Stimulated activated CD4-positive, alpha-beta T cell treated with anti-CD3 and anti-CD28 coated beads, Interleukin-15, amount 100 ng/mL, for 1 hour (primary cell): ENCODE measurements at regions not wholly inside any gene's neighbourhood (a gene's known extent, or its start where the extent isn't known, plus 50 kb on each side); places are given as distances from the start of the nearest gene placed in this dataset.
"Not testable (repeated sequence)": the region's sequence is repeated elsewhere in the genome, so short reads cannot be mapped to it uniquely, and the experiment has no call there.

Source experiments
- DNase-seq, 2 donors: peaks; one replicate each; pipeline ENCODE4 v3.0.0-alpha.2; 2020; ENCODE audit warnings: low read depth in 1 of 2, low spot score in 1 of 2

DNA sequence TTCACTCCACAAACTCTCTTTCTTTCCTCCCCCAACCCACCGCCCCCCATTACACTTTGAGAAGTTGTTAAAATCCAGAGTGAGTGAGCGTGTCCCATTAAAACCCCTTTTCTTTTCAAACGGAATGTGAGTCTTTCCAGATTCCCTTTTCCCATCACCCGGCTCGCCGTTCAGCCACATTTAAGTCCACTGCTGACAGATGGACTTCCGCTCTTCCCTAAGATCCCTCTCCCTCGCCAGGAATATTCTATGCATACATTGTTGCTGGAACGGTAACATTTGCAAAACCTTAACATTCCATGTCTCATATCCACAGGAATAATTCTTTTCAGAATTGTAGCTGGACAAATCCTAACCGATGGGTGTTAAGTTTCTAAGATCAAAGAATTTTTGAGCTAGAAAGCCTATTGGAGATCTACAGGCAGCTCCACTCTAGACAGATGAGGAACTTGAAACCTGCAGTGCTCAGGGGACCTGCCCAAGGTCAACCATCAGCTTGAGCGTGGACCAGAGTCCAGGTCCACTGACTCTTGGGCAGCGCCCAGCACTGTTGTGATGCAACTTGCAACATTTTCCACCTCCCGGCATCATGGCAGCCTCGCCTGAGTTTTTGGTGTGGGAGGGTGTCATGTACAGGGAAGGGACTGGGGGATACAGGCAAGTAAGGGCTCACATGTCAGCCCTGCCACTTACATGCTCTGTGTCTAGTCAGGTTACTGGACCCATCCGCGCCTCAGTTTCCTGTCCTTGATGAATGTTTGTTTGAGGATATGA lies 500.1 kb downstream of the CCDC171 start:
- DNase-seq, result no peak

DNA sequence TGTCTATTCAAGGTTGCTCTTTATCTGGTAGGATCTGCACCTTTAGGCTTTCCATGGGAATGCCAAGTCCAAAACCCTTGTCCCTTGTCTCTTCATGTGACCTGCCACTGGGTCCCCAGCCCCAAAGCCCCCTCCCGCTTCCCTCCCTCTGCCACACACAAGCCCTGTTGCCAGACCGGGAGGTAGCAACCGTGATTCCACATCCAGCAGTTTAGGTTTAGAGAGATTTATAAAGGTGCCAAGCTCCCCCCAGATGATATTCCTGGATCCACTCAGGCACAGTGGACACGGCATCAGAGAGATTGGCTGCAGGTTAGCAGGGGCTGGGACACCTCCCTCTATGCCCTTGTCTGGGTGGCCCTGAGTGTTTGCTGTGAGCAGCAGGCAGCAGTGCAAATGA lies 504.7 kb downstream of the CCDC171 start:
- no peak for DNase-seq

DNA sequence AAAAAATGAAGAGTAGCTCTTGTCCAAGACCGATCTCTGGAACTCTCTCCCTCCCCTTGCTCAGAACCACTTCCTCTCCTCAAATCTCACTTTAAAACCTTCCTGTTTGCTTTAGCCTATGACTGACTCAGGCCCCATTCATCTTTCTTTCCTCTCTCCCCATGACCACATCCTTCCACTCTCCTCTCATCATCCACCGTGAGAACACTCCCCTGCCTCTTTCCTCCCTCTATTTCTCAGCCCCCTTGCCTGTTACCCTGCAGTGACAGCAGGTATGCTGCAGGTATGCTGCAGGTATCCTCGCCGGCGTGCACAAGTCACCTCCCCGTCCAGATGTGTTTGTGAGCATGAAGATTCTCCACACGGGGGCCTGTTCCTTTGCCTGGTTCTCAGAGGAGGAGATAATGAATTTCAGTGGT lies 505.3 kb downstream of the CCDC171 start:
- DNase-seq, result no peak

DNA sequence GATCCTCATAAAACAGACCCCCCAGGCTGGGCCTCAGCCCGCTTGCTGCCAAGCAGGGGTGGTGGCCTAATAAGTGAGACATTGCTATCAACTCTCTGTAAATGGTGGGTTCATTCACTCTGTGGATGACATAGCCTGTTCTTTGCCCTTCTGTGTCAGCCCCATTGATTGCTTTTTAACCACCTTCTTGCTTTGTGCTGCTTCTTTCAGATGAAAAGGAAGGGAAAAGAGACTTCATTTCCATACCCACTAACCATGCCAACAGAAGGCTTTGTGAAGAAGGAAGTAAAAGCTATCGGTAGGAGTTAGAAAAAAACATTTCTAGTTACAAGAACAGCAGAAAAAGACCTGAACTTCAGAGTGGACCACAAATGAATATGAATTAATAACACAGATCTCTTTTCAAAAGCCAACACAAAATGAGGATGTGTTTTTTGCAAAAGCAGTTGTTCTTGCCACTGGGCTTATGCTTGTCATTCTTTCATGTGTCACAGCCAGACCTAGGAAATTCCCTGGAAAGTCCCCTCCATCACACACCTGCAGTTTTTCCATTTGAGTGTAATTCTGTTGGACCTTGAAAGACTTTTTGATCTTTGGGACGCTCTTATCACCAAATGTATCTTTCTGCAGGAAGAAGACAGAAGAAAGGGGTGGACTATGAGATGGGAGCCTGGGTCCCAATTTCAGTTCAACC lies 507.7 kb downstream of the CCDC171 start:
- no peak for DNase-seq

DNA sequence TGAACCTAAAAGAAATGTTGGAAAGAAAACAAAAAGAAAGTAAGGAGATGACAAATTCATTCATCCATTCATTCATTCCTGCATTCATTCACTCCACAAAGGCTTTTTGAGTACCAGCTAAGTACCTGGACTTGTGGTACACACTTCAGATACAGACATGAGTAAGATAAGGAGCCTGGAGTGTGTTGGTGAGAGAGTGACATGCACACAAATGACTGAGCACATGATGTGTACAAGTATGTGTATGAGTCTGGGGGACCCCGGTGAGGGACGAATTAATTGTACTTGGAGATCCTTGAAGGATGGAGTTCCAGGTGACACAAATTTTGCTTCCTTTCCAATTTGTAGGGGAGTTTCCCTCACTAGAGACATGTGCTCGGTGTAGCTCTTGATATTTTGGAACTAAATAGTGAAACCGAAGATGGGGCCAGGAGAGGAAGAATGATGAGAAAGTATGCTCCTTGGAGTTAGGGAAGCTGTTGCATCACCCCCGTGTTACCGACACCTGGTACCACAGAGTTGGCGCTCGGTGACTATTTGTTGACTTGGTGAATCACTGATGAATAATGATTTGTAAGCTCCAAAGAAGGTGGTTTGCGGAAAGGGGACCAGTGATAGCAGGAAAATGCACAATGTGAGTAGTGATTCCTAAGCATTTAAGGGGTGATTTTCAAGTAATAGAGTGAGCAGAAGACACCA lies 509.8 kb downstream of the CCDC171 start:
- DNase-seq, result no peak

DNA sequence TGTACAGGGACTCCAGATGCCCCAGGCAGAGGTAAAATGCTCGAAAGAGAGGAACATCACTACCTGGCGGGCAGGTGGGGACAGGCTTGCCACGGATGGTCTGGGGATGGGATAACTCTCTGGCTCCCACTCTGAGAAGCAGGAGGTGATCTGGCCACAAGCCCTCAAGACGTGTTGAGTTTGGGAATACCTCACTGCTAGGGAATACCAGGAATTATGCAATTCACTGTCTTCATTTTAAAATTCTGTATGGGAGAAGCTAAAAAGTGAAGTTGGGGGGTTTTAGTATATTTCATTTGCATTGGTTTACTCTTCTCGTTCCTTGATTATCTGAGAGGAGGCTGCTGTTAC lies 510.4 kb downstream of the CCDC171 start:
- DNase-seq, result no peak

DNA sequence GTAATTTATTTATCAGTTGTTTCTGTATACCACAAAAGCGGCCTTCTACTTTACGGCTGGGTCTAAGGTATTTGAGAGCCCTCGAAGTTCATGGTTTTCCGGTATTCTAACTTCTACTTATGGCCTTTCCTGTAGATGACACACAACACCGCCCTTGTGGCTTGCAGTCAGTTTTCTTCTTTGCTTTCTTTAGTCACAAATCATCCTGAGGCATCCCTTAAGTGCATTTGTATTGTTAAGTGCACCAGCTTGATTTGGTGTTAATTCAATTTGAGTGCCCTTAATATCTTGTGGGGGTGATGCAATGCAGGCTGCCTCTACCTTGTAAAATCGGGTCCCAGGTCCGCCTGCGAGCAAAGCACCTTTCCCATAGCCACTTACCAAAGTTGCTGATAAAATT lies 511.9 kb downstream of the CCDC171 start:
- no peak for DNase-seq

DNA sequence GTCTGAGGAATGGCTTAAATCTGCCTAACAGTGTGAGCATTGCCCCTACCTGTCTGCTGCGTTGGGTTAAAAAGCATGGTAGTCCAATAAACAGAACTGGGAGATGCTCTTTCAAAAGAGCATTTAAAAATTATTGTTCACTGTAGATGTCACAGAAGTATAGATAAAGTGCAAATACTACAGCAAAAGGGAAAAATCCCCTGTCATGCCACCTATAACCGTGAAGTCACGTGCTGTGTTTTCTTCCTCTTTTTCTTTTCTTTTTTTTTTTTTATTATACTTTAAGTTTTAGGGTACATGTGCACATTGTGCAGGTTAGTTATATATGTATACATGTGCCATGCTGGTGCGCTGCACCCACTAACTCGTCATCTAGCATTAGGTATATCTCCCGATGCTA lies 513.4 kb downstream of the CCDC171 start:
- not testable (repeated sequence) for DNase-seq

DNA sequence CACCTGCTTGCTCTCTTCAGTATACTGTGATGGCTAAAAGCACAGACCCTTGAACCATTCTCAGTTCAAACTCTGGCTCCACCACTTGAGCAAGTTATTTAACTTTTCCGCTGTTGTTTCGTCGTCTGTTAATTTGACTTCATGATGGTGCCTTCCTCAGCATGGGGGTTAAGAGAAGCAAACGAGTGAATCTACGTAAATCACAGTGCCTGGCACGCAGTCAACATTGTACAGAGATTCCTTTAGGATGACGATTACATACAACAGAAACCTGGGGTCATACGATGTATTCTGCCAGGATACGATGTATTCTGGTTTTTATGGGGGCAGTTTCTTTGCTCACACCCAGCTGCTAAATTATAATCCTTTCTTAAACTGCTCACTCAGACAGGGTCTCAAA lies 515.6 kb downstream of the CCDC171 start:
- no peak for DNase-seq

DNA sequence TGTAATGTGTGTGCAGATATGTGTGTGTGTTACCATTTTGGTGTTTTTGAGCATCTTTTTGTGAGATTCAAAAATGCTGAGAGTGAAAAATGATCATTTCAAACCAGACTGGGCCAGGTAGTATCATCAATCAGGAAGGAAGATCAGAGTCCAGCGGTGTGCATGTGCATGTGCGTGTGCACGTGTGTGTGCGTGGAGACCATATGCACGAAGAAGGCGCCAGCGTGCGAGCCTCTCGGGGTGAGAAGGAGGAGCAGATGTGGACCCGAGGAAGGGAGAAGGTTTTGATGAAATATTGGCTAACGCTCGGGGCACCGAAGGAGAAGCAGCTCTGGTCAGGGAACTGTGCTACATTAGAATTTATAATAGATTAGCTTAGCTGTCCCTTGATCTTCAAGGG lies 516.4 kb downstream of the CCDC171 start:
- DNase-seq, result no peak

DNA sequence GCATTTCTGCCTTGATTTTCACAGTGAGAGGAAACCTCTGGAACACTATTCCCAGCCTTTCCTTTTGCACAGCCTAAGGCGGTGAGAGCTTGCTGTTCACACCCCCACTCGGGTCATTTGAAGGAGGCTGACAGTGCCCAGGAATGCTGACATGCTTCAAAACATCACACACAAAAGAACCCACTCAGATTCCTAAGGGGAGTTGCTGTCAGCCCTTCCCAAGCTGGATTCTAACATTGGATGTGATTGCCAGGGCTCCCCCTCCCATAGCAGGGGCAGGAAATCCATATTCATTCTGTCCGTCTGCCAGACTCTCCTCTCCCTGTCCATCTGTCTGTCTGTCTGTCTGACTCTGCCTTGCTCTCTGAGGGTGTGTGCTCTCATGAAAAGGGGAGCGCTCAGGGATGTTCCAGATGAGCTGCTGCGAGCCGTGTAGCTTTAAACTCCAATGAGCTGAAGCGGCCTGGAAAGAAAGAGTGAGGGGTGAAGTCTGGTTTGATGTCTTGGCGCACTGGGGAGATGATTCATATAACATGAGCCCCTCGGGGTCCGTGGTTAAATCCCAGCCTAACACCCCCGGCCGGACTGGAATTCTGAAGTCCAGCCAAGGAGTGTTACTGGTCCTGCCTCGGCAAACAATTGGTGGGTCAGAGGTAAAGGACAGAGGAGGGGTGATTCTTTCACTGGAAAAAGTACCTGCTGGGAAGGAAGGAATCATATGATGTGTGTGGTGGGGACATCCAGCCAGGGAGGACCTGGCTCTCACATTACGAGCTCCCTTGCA lies 517.0 kb downstream of the CCDC171 start:
- DNase-seq, result no peak

DNA sequence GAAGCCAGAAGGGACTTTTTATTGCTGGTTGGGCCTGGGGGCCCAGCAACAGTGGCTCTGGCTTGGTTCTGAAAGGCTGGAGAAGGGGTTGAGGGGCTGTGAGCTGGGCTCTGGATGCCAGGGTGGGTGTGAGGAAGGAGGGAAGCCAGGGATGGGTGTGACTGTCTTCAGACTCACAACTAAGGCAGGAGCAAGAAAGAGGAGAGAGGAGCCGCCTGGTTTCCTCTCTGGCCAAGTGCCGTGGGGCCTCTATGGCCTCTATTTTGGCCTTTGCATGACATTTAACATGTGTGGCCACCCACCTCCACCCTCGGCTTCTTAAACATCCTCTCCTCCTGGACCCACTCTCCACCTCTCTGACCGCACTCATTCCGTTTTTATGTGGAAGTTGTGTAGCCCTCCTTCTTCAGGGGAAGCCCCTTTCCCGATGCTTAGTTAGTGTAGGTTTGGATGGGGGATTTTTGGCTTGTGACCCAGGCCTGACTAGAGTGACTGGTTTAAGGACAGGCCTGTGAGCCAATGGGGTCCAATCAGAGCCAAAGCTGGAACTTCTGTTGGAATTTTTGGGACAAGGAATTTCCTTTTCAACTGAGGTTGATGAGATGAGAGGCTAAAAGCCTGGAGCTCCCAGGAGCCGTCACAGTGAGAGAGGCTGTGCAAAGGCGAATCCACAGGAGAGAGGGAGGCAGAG lies 517.8 kb downstream of the CCDC171 start:
- no peak for DNase-seq

DNA sequence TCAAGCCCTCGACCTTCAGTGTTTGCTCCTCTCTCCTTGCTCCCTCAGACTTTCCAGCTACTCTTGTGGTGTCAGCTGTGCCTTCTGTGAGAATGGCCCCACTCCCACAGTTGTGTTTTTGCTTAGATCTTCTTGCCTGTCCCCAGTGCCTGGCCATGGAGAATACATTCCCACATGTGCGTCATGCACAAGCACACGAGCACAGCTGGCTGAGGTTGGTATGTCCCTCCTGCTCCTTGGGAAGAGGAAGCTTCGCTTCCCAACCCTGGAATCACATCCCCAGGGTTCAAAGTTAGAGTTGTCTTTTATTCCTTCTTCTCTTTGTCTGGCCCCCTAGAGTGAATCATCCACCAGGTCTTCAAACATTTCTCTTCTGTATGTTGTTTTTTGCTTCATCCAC lies 518.6 kb downstream of the CCDC171 start:
- DNase-seq, result no peak

DNA sequence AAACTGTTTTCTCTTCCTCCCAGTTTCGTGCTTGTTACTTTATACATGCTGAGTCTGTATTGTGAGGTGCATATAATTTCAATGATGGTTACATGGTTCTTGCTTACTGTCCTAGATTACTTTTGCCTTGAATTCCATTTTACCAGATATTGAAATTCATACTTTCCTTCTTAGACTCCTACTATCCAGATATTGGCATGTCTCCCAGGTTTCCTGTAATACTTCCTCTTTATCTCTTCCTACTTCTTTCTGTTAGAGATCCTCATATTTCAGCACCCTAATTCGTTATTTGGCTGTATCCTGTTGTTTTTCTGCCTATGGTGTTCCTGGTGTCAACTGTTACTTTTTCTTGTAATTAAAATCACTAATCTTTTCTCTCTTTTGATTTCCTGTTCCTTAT lies 522.1 kb downstream of the CCDC171 start:
- DNase-seq, result no peak

DNA sequence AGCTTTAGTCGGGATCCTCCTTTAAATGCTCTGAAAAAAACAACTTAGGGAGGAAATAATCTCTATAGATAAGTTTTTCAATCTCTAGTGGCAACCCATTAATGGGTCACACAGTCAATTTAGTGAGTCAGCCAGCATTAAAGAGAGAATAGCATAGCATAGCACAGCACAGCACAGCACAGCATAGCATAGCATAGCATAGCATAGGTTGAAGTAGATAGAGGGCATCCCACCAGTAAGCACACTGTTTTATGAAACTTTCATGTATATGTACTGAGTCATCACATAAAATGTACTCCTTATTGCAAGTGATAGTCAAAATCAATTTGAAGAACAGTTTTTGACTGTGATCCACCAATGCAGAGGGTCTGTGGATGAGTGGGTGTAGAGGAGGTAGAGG lies 522.9 kb downstream of the CCDC171 start:
- no peak for DNase-seq

DNA sequence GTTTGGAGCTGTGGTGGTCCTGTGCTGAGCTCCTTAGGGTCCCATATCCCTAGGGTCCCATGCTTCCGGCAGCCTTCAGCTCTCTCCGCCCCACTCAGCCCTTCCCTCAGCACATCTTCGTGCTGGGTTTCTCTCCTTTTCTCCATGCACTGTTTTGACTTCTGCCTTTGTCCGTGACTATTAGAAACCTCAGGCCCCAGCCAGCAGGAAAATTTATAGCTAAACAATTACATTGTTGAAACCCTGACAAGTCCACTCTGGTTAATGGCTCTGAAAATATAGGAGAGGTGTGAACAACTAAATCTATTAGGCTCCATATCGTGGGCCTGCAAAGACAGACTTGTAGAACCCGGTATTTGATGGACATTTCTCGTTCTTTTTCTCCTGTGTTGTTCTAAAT lies 523.7 kb downstream of the CCDC171 start:
- DNase-seq, result no peak

DNA sequence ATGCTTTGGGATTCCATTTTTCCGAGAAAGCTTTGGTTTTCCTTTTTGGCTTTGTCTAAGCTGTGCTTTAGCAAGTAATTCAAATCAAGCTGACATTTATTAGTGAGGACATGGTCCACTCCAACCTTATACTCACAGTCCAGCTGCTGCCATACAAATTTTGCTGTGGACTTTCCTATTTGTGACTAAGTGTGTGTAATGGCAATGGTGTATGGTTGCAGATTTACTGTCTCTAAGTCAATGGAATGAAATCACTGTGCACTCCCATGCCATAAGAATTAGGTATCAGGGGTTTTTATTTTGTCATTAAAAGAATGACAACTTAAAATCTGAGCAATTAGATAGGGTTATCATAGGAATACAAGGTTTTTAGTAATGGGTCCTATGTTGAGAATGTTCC lies 530.0 kb downstream of the CCDC171 start:
- DNase-seq, result no peak

DNA sequence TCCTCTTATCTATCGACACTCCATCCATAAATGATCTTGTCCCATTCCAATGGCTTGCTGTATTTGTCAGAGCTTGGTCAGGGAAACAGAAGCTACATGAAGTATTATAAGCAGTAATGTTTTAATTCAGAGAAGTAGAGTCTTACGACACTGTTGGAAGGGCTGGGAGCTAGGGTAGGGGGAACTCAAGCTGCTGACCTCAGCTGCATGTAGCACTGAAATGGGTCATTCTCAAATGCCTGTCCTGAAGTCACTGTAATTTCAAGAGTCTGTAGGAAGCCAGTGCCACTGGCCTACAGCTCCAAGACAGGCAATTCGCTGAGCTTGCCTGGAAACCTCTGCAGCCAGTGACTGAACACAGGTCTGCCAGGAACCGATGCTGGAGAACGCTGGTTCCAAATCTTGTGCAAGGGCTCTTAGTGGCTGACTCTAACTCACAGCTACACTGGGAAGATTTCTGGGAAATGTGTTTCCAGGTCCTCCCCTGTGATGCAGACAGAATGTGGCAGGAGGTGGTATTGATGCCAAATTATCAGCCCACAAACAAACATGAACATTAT lies 532.4 kb downstream of the CCDC171 start:
- no peak for DNase-seq

DNA sequence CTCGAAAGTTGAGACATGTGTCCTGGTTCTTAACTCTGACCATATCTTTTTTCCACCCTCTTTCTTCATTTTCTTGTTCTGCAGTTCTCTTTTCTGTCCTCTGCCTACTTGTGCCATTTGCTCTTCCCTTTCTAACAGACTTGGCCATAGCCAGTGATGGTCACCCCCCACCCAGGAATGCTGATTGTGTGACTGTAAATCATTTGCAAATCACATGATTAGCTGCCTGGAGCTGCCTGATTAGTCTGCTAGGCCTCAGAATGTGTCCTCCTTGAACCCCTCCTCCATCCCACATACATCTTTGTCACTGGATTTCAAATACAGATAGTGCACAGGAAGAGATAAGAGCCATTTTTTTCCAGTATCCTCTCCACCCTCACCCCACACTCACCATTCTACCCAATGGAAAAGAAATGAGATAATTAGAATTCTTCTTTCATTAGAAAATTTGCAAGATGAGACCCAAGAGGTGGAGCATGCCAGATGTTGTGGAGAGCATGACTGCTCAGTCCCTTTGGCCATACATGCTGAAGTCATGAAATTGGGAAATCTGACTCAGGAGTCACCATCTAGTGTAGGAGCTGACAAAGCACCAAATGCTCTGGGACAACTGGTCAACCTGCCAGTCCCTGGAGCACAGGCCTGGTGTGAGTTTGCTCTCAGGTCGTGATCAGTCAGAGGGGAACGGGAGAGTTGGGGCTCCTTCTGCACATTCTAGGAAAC lies 538.2 kb downstream of the CCDC171 start:
- no peak for DNase-seq
